Naive B cell (primary cell): ENCODE measurements at regions not wholly inside any gene's neighbourhood (a gene's known extent, or its start where the extent isn't known, plus 50 kb on each side); places are given as distances from the start of the nearest gene placed in this dataset.

ENCODE experiments used
- ATAC-seq, 2 donors: fragments of 150-1000 bp; cut with Tn5 transposase; 2 replicates each; pipeline ENCODE4 v1.10.0; 2021; ENCODE audit warnings: low read depth in 2 of 2, mild to moderate bottlenecking in 2 of 2, moderate library complexity in 2 of 2
- DNase-seq: peaks from one replicate; pipeline ENCODE4 v3.0.0; 2022
- H3K27ac Mint-ChIP-seq, 6 donors: one replicate each; pipeline ENCODE4 v1.8.0; 2020 to 2022; ENCODE audit warnings: mild to moderate bottlenecking in 6 of 6, mixed read lengths in 6 of 6, moderate library complexity in 5 of 6, inconsistent platforms in 2 of 6
- H3K27me3 Mint-ChIP-seq, 3 donors: one replicate each; pipeline ENCODE4 v1.8.0; 2021 to 2022; ENCODE audit warnings: mixed read lengths in 3 of 3, mild to moderate bottlenecking in 1 of 3
- H3K36me3 Mint-ChIP-seq, 2 donors: one replicate each; pipeline ENCODE4 v1.8.0; 2020 to 2022; ENCODE audit warnings: mixed read lengths in 2 of 2, inconsistent platforms in 1 of 2, mild to moderate bottlenecking in 1 of 2
- H3K4me1 Mint-ChIP-seq, 3 donors: one replicate each; pipeline ENCODE4 v1.8.0; 2020 to 2022; ENCODE audit warnings: mixed read lengths in 3 of 3, inconsistent platforms in 1 of 3, mild to moderate bottlenecking in 1 of 3, moderate library complexity in 1 of 3
- H3K4me3 Mint-ChIP-seq, 8 donors: one replicate each; pipeline ENCODE4 v1.8.0; 2020 to 2022; ENCODE audit warnings: mild to moderate bottlenecking in 8 of 8, mixed read lengths in 8 of 8, moderate library complexity in 8 of 8, inconsistent platforms in 2 of 8
- H3K9me3 Mint-ChIP-seq, 7 donors: one replicate each; pipeline ENCODE4 v1.8.0; 2020 to 2022; ENCODE audit warnings: mixed read lengths in 7 of 7, mild to moderate bottlenecking in 5 of 7, inconsistent platforms in 2 of 7, moderate library complexity in 1 of 7

DNA sequence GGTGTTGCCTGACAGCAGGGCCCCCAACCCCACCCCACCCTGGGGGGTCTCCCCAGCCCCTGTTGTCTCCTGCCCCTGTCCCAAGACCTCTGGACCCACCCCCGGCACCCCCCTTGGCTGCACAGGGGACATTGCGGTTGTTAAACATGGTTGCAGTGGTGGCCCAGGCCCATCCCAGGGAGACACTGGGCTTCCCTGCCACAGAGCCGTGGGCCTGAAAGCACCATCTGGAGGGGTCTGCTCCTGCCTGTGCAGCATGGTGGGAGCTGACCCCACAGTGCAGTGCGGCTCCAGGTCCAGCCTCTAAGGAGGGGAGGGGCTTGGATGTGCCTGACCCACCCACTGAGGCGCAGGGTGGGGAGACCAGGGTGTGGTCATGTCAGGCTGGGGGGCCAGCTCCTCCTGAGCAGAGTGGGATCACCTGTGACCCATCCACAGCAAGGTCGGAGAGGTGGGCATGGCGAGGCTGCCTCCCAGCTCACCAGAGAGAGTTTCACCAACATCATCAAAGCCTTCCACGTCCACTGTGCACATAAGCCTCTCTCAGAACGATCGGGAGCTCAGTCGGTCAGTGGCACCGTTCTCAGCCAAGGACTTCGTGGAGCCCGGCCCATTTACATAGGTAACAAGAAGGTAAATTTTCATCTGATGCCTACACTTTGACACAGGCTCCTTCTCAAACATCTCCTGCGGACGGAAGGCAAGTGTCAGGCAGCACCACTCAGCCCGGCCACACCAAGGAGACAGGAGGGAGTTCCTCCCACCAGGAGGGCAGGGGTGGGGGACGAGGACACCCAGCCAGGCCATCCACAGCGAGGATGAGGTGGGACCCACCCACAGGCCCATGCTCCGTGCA lies 201.1 kb downstream of the BRD1 start:
- no peak for ATAC-seq
- Mint-ChIP-seq H3K27me3 (no peaks in the 10 kb centered on the region), H3K27ac (no peak overlapping the region), H3K36me3 (no peaks in the 10 kb centered on the region), H3K4me3 (no peak overlapping the region), H3K9me3 (no peaks in the 10 kb centered on the region), H3K4me1 (peaks cover 23 to 27% (median 25%) of the 10 kb centered on the region in 3 donors)
- no peak for DNase-seq

GRCh38 chr22:49624421-49625177 lies 203.1 kb downstream of the BRD1 start:
- no peaks in the 10 kb centered on the region for H3K27me3 Mint-ChIP-seq
- H3K9me3 Mint-ChIP-seq, result no peaks in the 10 kb centered on the region
- no peaks in the 10 kb centered on the region for H3K36me3 Mint-ChIP-seq
- peak overlapping the region in 1 of 6 donors; percentile 83 for H3K27ac Mint-ChIP-seq
- DNase-seq (no peak), ATAC-seq (no peak)
- no peak overlapping the region for H3K4me3 Mint-ChIP-seq
- H3K4me1 Mint-ChIP-seq, result peaks cover 17 to 27% (median 22%) of the 10 kb centered on the region in 3 donors

DNA sequence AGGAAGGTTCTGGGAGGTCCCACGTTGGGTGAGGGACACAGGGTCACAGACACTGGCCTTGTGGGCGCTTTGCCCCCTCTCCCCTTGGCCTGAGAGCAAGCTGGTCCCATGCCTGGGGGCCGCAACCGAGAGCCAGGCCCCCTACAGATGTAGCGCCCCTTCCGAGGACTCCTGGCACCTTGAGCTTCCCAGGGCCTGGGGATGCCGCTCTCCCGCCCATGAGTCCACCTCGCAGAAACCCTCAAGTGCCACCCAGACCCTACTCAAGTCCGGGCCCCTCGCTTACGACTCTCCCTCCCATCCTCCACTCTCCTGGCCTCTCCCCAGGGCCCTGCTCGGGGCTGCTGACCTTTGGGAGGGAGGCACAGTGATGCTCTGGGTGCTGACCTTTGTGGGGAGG lies 204.0 kb downstream of the BRD1 start:
- Mint-ChIP-seq H3K27me3 (no peaks in the 10 kb centered on the region), H3K9me3 (no peaks in the 10 kb centered on the region), H3K4me3 (no peak overlapping the region), H3K27ac (no peak overlapping the region), H3K4me1 (peaks cover 11 to 24% (median 22%) of the 10 kb centered on the region in 3 donors), H3K36me3 (no peaks in the 10 kb centered on the region)
- DNase-seq, result no peak
- ATAC-seq, result no peak

GRCh38 chr22:49623176-49623575 lies 204.5 kb downstream of the BRD1 start:
- no peaks in the 10 kb centered on the region for H3K27me3 Mint-ChIP-seq
- H3K9me3 Mint-ChIP-seq, result no peaks in the 10 kb centered on the region
- peaks cover 8 to 20% (median 19%) of the 10 kb centered on the region in 3 donors for H3K4me1 Mint-ChIP-seq
- DNase-seq (no peak), ATAC-seq (no peak)
- H3K27ac Mint-ChIP-seq, result peak overlapping the region in 1 of 6 donors; percentile 74
- no peaks in the 10 kb centered on the region for H3K36me3 Mint-ChIP-seq
- no peak overlapping the region for H3K4me3 Mint-ChIP-seq

- no peaks in the 10 kb centered on the region for H3K9me3 Mint-ChIP-seq
- H3K27me3 Mint-ChIP-seq, result no peaks in the 10 kb centered on the region
- DNase-seq (no peak), ATAC-seq (no peak)
- H3K4me3 Mint-ChIP-seq, result no peak overlapping the region
- H3K4me1 Mint-ChIP-seq, result peaks cover 9 to 21% (median 12%) of the 10 kb centered on the region in 3 donors
- peak overlapping the region in 3 of 6 donors; percentile 47 to 74 (median 72) for H3K27ac Mint-ChIP-seq
- H3K36me3 Mint-ChIP-seq, result no peaks in the 10 kb centered on the region
These were observed 205.2 kb downstream of the BRD1 start for GRCh38 chr22:49622241-49623105.

- Mint-ChIP-seq H3K27ac (no peak overlapping the region), H3K36me3 (no peaks in the 10 kb centered on the region), H3K4me1 (peaks cover 9 to 21% (median 12%) of the 10 kb centered on the region in 3 donors), H3K27me3 (no peaks in the 10 kb centered on the region), H3K9me3 (no peaks in the 10 kb centered on the region), H3K4me3 (no peak overlapping the region)
- DNase-seq (no peak), ATAC-seq (no peak)
These were observed 206.0 kb downstream of the BRD1 start for GRCh38 chr22:49621601-49622210.

GRCh38 chr22:49620666-49621065 lies 207.0 kb downstream of the BRD1 start:
- no peaks in the 10 kb centered on the region for H3K36me3 Mint-ChIP-seq
- no peak for ATAC-seq
- H3K9me3 Mint-ChIP-seq, result no peaks in the 10 kb centered on the region
- peaks cover 9 to 21% (median 12%) of the 10 kb centered on the region in 3 donors for H3K4me1 Mint-ChIP-seq
- H3K27ac Mint-ChIP-seq, result peak overlapping the region in 3 of 6 donors; percentile 30 to 66 (median 53)
- peak overlapping the region in 1 of 8 donors; percentile 26 for H3K4me3 Mint-ChIP-seq
- H3K27me3 Mint-ChIP-seq, result no peaks in the 10 kb centered on the region
- no peak for DNase-seq

- Mint-ChIP-seq H3K9me3 (no peaks in the 10 kb centered on the region), H3K4me3 (no peak overlapping the region), H3K27ac (peak overlapping the region in 3 of 6 donors; percentile 53 to 83 (median 66)), H3K36me3 (no peaks in the 10 kb centered on the region), H3K4me1 (peaks cover 3 to 16% (median 8%) of the 10 kb centered on the region in 3 donors), H3K27me3 (no peaks in the 10 kb centered on the region)
- DNase-seq, result no peak
- ATAC-seq, result no peak
These were observed 207.6 kb downstream of the BRD1 start for GRCh38 chr22:49620003-49620556.

DNA sequence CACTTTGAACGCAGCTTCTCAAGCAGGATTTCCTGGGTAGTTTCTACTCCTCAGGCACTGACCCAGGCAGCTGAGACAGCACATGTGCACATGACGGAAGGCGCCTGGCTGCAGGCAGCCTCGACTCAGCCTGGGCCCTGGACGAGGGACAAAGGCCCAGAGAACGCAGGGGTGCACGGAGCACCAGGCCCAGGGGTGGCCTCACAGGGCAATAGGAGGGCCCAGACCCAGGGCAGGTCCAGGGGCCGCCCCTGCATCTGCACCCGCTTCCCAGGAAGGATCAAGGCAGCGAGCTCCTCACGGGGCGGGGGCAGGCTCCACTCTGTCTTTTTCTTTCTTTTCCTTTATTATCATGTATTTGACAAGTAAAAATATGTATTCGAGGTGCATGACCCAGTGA lies 208.4 kb downstream of the BRD1 start:
- H3K9me3 Mint-ChIP-seq, result no peaks in the 10 kb centered on the region
- ATAC-seq (no peak), DNase-seq (no peak)
- no peaks in the 10 kb centered on the region for H3K27me3 Mint-ChIP-seq
- no peaks in the 10 kb centered on the region for H3K36me3 Mint-ChIP-seq
- H3K4me1 Mint-ChIP-seq, result peaks cover 2 to 12% (median 4%) of the 10 kb centered on the region in 3 donors
- H3K4me3 Mint-ChIP-seq, result no peak overlapping the region
- H3K27ac Mint-ChIP-seq, result peak overlapping the region in 1 of 6 donors; percentile 77

- H3K4me3 Mint-ChIP-seq, result peak overlapping the region in 1 of 8 donors; percentile 64
- DNase-seq (no peak), ATAC-seq (no peak)
- H3K27ac Mint-ChIP-seq, result peak overlapping the region in 1 of 6 donors; percentile 69
- H3K9me3 Mint-ChIP-seq, result no peaks in the 10 kb centered on the region
- no peaks in the 10 kb centered on the region for H3K36me3 Mint-ChIP-seq
- peaks cover 2 to 12% (median 4%) of the 10 kb centered on the region in 3 donors for H3K4me1 Mint-ChIP-seq
- H3K27me3 Mint-ChIP-seq, result no peaks in the 10 kb centered on the region
These were observed 209.1 kb downstream of the BRD1 start for GRCh38 chr22:49618677-49618953.

- Mint-ChIP-seq H3K36me3 (peaks cover 5% of the 10 kb centered on the region in 2 donors), H3K4me3 (no peak overlapping the region), H3K27me3 (no peaks in the 10 kb centered on the region), H3K9me3 (peaks cover 0 to 3% (median under 1%) of the 10 kb centered on the region in 7 donors), H3K27ac (peak overlapping the region in 1 of 6 donors; percentile 63), H3K4me1 (peaks cover 2 to 11% (median 7%) of the 10 kb centered on the region in 3 donors)
- DNase-seq (no peak), ATAC-seq (no peak)
These were observed 209.6 kb downstream of the BRD1 start for GRCh38 chr22:49617866-49618676.

- ATAC-seq, result no peak
- peaks cover 9 to 12% of the 10 kb centered on the region in 2 donors for H3K36me3 Mint-ChIP-seq
- H3K4me1 Mint-ChIP-seq, result peaks cover 2 to 9% (median 8%) of the 10 kb centered on the region in 3 donors
- H3K27me3 Mint-ChIP-seq, result no peaks in the 10 kb centered on the region
- peak overlapping the region in 2 of 8 donors; percentile 1 to 42 for H3K4me3 Mint-ChIP-seq
- DNase-seq, result no peak
- no peak overlapping the region for H3K27ac Mint-ChIP-seq
- peaks cover 0 to 10% (median 5%) of the 10 kb centered on the region in 7 donors for H3K9me3 Mint-ChIP-seq
These were observed 210.4 kb downstream of the BRD1 start for GRCh38 chr22:49617264-49617663.
